LNCAP (cell line): ENCODE measurements at regions not wholly inside any gene's neighbourhood (a gene's known extent, or its start where the extent isn't known, plus 50 kb on each side); places are given as distances from the start of the nearest gene placed in this dataset.

ENCODE experiments used
- CTCF ChIP-seq: fragments of 450-650 bp; IDR thresholded peaks from 2 replicates; pipeline ENCODE4 v1.5.1; 2017; ENCODE audit warnings: mild to moderate bottlenecking

DNA sequence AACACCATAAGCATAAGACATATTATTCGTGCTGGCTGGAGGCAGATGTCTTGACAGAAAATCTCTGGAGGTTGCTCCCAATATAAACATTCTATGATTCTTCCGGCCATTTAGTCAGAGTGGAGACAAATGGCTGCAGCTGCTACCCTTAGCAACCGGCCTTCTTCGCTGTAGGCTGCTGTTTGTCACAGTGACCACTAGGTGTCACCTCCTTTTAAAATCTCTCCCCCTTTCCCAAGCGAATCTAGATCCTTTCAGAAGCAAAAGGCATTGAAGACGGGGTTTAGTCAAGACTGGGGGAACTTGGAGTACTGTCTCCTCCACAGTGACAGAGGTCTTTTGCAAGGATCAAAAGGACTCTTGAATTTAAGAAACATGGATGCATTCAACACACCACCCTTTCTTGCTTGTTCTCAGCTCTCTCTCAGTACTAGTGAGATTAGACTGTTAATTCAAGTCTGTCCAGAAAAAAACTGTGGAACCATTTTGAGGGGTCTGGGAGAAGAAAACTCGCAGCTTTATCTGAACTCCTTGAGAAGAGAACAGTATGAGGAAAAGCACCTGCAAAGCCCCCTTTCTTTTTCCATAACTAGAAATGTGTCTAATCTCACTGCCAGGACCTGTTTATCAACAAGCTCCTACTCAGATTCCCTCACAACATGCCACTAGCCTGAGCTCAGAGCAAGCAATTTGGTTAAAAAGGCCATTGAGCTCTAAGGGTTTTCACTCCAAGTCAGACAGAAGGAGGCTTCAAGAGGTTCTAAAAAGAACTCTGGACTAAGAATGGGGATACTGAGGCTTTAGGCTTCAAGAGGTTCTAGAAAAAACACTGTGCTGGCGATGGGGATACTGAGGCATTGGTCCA, 408.3 kb upstream of the PLXNA2 start:
- peak; percentile 95 for TF ChIP-seq CTCF

- TF ChIP-seq CTCF, result no peak
These were observed 409.2 kb upstream of the PLXNA2 start for GRCh38 chr1:208653426-208653825.

- peak; percentile 64 for TF ChIP-seq CTCF
These were observed 410.1 kb upstream of the PLXNA2 start for GRCh38 chr1:208654241-208654640.

- TF ChIP-seq CTCF, result no peak
These were observed 421.8 kb upstream of the PLXNA2 start for GRCh38 chr1:208665936-208666335.

- no peak for TF ChIP-seq CTCF
These were observed 424.8 kb upstream of the PLXNA2 start for GRCh38 chr1:208668991-208669390.

GRCh38 chr1:208670778-208671177, 426.6 kb upstream of the PLXNA2 start:
- no peak for TF ChIP-seq CTCF

- no peak for TF ChIP-seq CTCF
These were observed 437.9 kb upstream of the PLXNA2 start for GRCh38 chr1:208681878-208682663.
